ENCODE measurements at regions not wholly inside any gene's neighbourhood (a gene's known extent, or its start where the extent isn't known, plus 50 kb on each side); places are given as distances from the start of the nearest gene placed in this dataset.

- H3K9ac ChIP-seq (ENCODE audit: insufficient read depth in 1 of 2, low read length in 2 of 2): no peak overlapping the region
- no peaks in the 10 kb centered on the region for H3K9me3 ChIP-seq (ENCODE audit: control insufficient read depth in 4 of 4, insufficient read depth in 3 of 4, low read length in 3 of 4)
- H3K36me3 ChIP-seq (ENCODE audit: control insufficient read depth in 4 of 4, insufficient read depth in 4 of 4, low read length in 4 of 4): no peaks in the 10 kb centered on the region
- peaks cover 0 to 8% (median 0%) of the 10 kb centered on the region in 3 donors for H3K27me3 ChIP-seq (ENCODE audit: control insufficient read depth in 3 of 3, insufficient read depth in 3 of 3, low read length in 2 of 3)
- no peak for ATAC-seq (ENCODE audit: insufficient read depth, low FRiP score)
- H3K27ac ChIP-seq (ENCODE audit: low read depth in 1 of 2, low read length in 1 of 2): no peak overlapping the region
- H3K4me3 ChIP-seq: no peak overlapping the region
- peak in 2 of 3 donors; percentile 42 to 60 for DNase-seq
- TF ChIP-seq, protein P1, sequence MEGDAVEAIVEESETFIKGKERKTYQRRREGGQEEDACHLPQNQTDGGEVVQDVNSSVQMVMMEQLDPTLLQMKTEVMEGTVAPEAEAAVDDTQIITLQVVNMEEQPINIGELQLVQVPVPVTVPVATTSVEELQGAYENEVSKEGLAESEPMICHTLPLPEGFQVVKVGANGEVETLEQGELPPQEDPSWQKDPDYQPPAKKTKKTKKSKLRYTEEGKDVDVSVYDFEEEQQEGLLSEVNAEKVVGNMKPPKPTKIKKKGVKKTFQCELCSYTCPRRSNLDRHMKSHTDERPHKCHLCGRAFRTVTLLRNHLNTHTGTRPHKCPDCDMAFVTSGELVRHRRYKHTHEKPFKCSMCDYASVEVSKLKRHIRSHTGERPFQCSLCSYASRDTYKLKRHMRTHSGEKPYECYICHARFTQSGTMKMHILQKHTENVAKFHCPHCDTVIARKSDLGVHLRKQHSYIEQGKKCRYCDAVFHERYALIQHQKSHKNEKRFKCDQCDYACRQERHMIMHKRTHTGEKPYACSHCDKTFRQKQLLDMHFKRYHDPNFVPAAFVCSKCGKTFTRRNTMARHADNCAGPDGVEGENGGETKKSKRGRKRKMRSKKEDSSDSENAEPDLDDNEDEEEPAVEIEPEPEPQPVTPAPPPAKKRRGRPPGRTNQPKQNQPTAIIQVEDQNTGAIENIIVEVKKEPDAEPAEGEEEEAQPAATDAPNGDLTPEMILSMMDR (IDR thresholded peaks at IDR 0.05; ENCODE audit: control extremely low read depth, extremely low read depth): no peak
- H3K4me1 ChIP-seq (ENCODE audit: control insufficient read depth in 5 of 5, insufficient read depth in 5 of 5, low read length in 5 of 5): peaks cover 0 to 10% (median 0%) of the 10 kb centered on the region in 5 donors
- WGBS, 2 donors: 83 to 85% methylated on average over 3 of the region's 3 CpGs
Observed at GRCh38 chr1:219778110-219778509, 150.2 kb downstream of the SLC30A10 start.

DNA sequence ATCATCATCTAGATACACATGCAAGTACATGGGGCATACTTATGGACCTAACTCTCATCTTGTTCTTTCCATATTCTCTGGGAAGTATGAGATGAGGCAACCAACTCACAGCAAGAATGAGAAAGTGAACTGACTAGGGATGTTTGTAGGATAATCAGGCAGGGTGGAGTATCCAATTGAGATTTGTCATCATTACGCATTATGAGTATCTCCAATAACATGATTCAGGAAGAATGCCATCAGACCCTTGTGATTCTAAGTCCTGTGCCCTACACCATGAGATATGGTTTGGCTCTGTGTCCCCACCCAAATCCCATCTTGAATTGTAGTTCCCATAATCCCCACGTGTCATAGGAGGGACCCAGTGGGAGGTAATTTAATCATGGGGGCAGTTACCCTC, 154.0 kb downstream of the SLC30A10 start:
- TF ChIP-seq, protein P1 (IDR thresholded peaks at IDR 0.05; ENCODE audit: control extremely low read depth, extremely low read depth): no peak
- Histone ChIP-seq H3K9me3 (ENCODE audit: control insufficient read depth in 4 of 4, insufficient read depth in 3 of 4, low read length in 3 of 4) (no peaks in the 10 kb centered on the region), H3K4me1 (ENCODE audit: control insufficient read depth in 5 of 5, insufficient read depth in 5 of 5, low read length in 5 of 5) (peaks cover 0 to 10% (median 3%) of the 10 kb centered on the region in 5 donors), H3K36me3 (ENCODE audit: control insufficient read depth in 4 of 4, insufficient read depth in 4 of 4, low read length in 4 of 4) (no peaks in the 10 kb centered on the region), H3K27ac (ENCODE audit: low read depth in 1 of 2, low read length in 1 of 2) (no peak overlapping the region), H3K4me3 (no peak overlapping the region), H3K27me3 (ENCODE audit: control insufficient read depth in 3 of 3, insufficient read depth in 3 of 3, low read length in 2 of 3) (no peaks in the 10 kb centered on the region), H3K9ac (ENCODE audit: insufficient read depth in 1 of 2, low read length in 2 of 2) (no peak overlapping the region)
- WGBS, 2 donors: 92 to 96% methylated on average over 2 of the region's 2 CpGs
- ATAC-seq (ENCODE audit: insufficient read depth, low FRiP score) (no peak), DNase-seq (no peak)

DNA sequence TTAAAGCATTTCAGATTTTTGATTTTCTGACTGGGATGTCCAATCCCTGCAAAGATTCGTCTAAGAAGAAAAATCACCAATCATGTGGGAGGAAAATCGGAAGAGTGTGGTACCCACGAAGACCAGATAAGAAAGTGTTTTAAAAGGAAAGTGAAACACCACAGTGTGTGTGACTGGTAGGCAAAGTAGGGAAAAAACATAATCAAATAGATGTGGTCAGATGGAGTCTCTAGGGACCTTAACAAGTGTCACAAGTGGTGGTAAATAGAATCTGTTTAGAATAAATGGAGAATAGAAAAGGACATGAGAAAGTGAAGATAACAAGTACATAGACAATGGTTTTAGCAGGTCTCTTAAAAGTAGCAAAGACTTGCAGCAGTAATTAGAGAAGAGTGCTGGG, 154.6 kb downstream of the SLC30A10 start:
- no peaks in the 10 kb centered on the region for H3K36me3 ChIP-seq (ENCODE audit: control insufficient read depth in 4 of 4, insufficient read depth in 4 of 4, low read length in 4 of 4)
- peaks cover 0 to 10% (median 3%) of the 10 kb centered on the region in 5 donors for H3K4me1 ChIP-seq (ENCODE audit: control insufficient read depth in 5 of 5, insufficient read depth in 5 of 5, low read length in 5 of 5)
- no peak overlapping the region for H3K4me3 ChIP-seq
- ATAC-seq (ENCODE audit: insufficient read depth, low FRiP score) (no peak), DNase-seq (no peak)
- 60 to 68% methylated on average over 3 of the region's 3 CpGs for WGBS, 2 donors
- TF ChIP-seq, protein P1 (IDR thresholded peaks at IDR 0.05; ENCODE audit: control extremely low read depth, extremely low read depth): no peak
- H3K9me3 ChIP-seq (ENCODE audit: control insufficient read depth in 4 of 4, insufficient read depth in 3 of 4, low read length in 3 of 4): no peaks in the 10 kb centered on the region
- H3K27ac ChIP-seq (ENCODE audit: low read depth in 1 of 2, low read length in 1 of 2): no peak overlapping the region
- H3K27me3 ChIP-seq (ENCODE audit: control insufficient read depth in 3 of 3, insufficient read depth in 3 of 3, low read length in 2 of 3): no peaks in the 10 kb centered on the region
- no peak overlapping the region for H3K9ac ChIP-seq (ENCODE audit: insufficient read depth in 1 of 2, low read length in 2 of 2)

DNA sequence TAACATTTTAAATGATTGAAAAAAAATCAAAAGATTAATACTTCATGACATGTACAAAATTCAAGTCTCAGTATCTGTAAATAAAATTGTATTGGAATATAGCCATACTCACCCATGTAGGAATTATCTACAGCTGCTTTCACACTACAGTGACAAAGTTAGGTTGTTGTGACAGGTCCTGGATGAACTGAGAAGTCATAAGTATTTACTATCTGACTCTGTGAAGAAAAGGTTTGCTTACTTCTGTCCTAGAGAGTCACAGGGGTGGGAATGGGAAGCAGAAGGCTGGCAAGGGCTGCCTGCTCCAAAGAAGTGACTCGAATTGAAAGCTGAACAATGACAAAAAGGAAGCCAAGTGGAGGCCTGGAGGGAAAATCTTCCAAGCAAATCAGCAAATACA, 155.2 kb downstream of the SLC30A10 start:
- Histone ChIP-seq H3K9me3 (ENCODE audit: control insufficient read depth in 4 of 4, insufficient read depth in 3 of 4, low read length in 3 of 4) (no peaks in the 10 kb centered on the region), H3K9ac (ENCODE audit: insufficient read depth in 1 of 2, low read length in 2 of 2) (no peak overlapping the region), H3K27me3 (ENCODE audit: control insufficient read depth in 3 of 3, insufficient read depth in 3 of 3, low read length in 2 of 3) (no peaks in the 10 kb centered on the region), H3K27ac (ENCODE audit: low read depth in 1 of 2, low read length in 1 of 2) (no peak overlapping the region), H3K4me3 (no peak overlapping the region), H3K4me1 (ENCODE audit: control insufficient read depth in 5 of 5, insufficient read depth in 5 of 5, low read length in 5 of 5) (peaks cover 0 to 4% (median 0%) of the 10 kb centered on the region in 5 donors), H3K36me3 (ENCODE audit: control insufficient read depth in 4 of 4, insufficient read depth in 4 of 4, low read length in 4 of 4) (no peaks in the 10 kb centered on the region)
- 13 to 19% methylated on average over 1 of the region's 1 CpG for WGBS, 2 donors
- ATAC-seq (ENCODE audit: insufficient read depth, low FRiP score) (no peak), DNase-seq (no peak)
- TF ChIP-seq, protein P1 (IDR thresholded peaks at IDR 0.05; ENCODE audit: control extremely low read depth, extremely low read depth): no peak
